Caco-2 (cell line): ENCODE measurements at regions not wholly inside any gene's neighbourhood (a gene's known extent, or its start where the extent isn't known, plus 50 kb on each side); places are given as distances from the start of the nearest gene placed in this dataset.

Source experiments
- BruUV-seq: library from RNA; stranded (reverse); fragments of 400-500 nt; replicated peaks from 2 replicates; lab custom pipeline; 2021; lab: Mats Ljungman, UMichigan
- CTCF ChIA-PET: fragments of 300-600 bp; sonication (Branson Sonifier 250); formaldehyde crosslinking; loops from one replicate; lab custom pipeline; 2022; ENCODE audit warnings: antibody characterized with exemption; lab: Charles Lee
- POLR2A ChIA-PET: fragments of 300-600 bp; sonication (Branson Sonifier 250); formaldehyde crosslinking; loops from one replicate; lab custom pipeline; 2022; ENCODE audit warnings: antibody characterized with exemption; lab: Charles Lee
- DNase-seq, 2 experiments: peaks; one replicate each; pipeline versions ENCODE4 v3.0.0 to v3.0.0-alpha.2; 2020 to 2022
- H3K27me3 ChIP-seq: replicated peaks from 2 replicates; pipeline ENCODE4 v1.6.0; 2011; ENCODE audit warnings: low read length; ENCODE audit not compliant: control insufficient read depth, insufficient read depth
- H3K36me3 ChIP-seq: 2 replicates; pipeline ENCODE4 v1.5.1; 2011; ENCODE audit warnings: low read length; ENCODE audit not compliant: control insufficient read depth, insufficient read depth
- H3K4me1 ChIP-seq: fragments of 250-450 bp; sonication (Bioruptor Pico); 2 replicates; pipeline ENCODE4 v1.5.1; 2020; ENCODE audit warnings: mild to moderate bottlenecking
- H3K4me3 ChIP-seq: 2 replicates; pipeline ENCODE4 v1.5.1; 2011; ENCODE audit warnings: low read depth, mild to moderate bottlenecking, control low read depth, low read length
- H3K9me3 ChIP-seq: fragments of 250-450 bp; sonication (Bioruptor Pico); 2 replicates; pipeline ENCODE4 v1.5.1; 2020; ENCODE audit warnings: mild to moderate bottlenecking, moderate library complexity
- H3K27ac Mint-ChIP-seq: one replicate; pipeline ENCODE4 v1.8.0; 2022; ENCODE audit warnings: mixed read lengths; ENCODE audit not compliant: unreplicated experiment
- H3K27me3 Mint-ChIP-seq: one replicate; pipeline ENCODE4 v1.8.0; 2022; ENCODE audit warnings: mixed read lengths; ENCODE audit not compliant: insufficient read depth, unreplicated experiment
- H3K36me3 Mint-ChIP-seq: one replicate; pipeline ENCODE4 v1.8.0; 2022; ENCODE audit warnings: mild to moderate bottlenecking, mixed read lengths; ENCODE audit not compliant: insufficient read depth, unreplicated experiment
- H3K4me1 Mint-ChIP-seq: one replicate; pipeline ENCODE4 v1.8.0; 2022; ENCODE audit warnings: low read depth, mixed read lengths; ENCODE audit not compliant: unreplicated experiment
- H3K4me3 Mint-ChIP-seq: one replicate; pipeline ENCODE4 v1.8.0; 2022; ENCODE audit warnings: mild to moderate bottlenecking, moderate library complexity, mixed read lengths; ENCODE audit not compliant: unreplicated experiment
- H3K9me3 Mint-ChIP-seq: one replicate; pipeline ENCODE4 v1.8.0; 2022; ENCODE audit warnings: mixed read lengths; ENCODE audit not compliant: unreplicated experiment
- CTCF ChIP-seq, 2 experiments: fragments of 200-600 bp in 1 of 2; IDR thresholded peaks; 1 replicate in 1 of 2; 2 replicates in 1 of 2; pipeline versions ENCODE4 v1.5.1 to v1.8.0; 2011 to 2022; ENCODE audit warnings: antibody characterized with exemption in 1 of 2, control low read depth in 1 of 2, inconsistent platforms in 1 of 2, low read depth in 1 of 2, low read length in 1 of 2, mild to moderate bottlenecking in 1 of 2, moderate library complexity in 1 of 2; ENCODE audit not compliant: insufficient read depth in 1 of 2, severe bottlenecking in 1 of 2, unreplicated experiment in 1 of 2
- intact Hi-C: fragments of 100-400 bp; cut with micrococcal nuclease; formaldehyde crosslinking; loops from one replicate; pipeline ENCODE4 v1.10.0; 2022; ENCODE audit not compliant: unreplicated experiment

- POLR2A ChIA-PET = no interaction called here
- intact Hi-C loops = no loop called here
- Histone ChIP-seq H3K36me3 (no peaks in the 10 kb centered on the region), H3K4me3 (no peak overlapping the region), H3K4me1 (no peaks in the 10 kb centered on the region), H3K27me3 (no peaks in the 10 kb centered on the region), H3K9me3 (0 out of 2 replicates have a peak, but pooled peaks cover 3% of the 10 kb centered on the region)
- no peak for TF ChIP-seq CTCF (IDR thresholded peaks at IDR 0.05; ENCODE audit: insufficient read depth in 1 of 2, low read depth in 1 of 2, low read length in 1 of 2, severe bottlenecking in 1 of 2, unreplicated experiment in 1 of 2)
- Mint-ChIP-seq H3K27ac (no peak overlapping the region), H3K4me3 (no peak overlapping the region), H3K9me3 (peaks cover 9% of the 10 kb centered on the region), H3K36me3 (no peaks in the 10 kb centered on the region), H3K27me3 (peaks cover 11% of the 10 kb centered on the region), H3K4me1 (no peaks in the 10 kb centered on the region)
- CTCF ChIA-PET = no interaction called here
- BruUV-seq = no TSS peak
- no peak for DNase-seq
These were observed 338.8 kb upstream of the KIRREL3 start for GRCh38 chr11:127339376-127339775.

GRCh38 chr11:127338380-127339259 is 338.1 kb upstream of the KIRREL3 start:
- peaks cover 11% of the 10 kb centered on the region for H3K27me3 Mint-ChIP-seq
- no peak for DNase-seq
- H3K9me3 ChIP-seq = 0 out of 2 replicates have a peak, but pooled peaks cover 7% of the 10 kb centered on the region
- BruUV-seq = no TSS peak
- H3K9me3 Mint-ChIP-seq = peaks cover 9% of the 10 kb centered on the region
- no peak overlapping the region for H3K27ac Mint-ChIP-seq
- no peaks in the 10 kb centered on the region for H3K36me3 Mint-ChIP-seq
- ChIA-PET POLR2A (no interaction called here), CTCF (no interaction called here)
- H3K4me3 Mint-ChIP-seq = no peak overlapping the region
- no peaks in the 10 kb centered on the region for H3K27me3 ChIP-seq
- H3K4me3 ChIP-seq = no peak overlapping the region
- H3K4me1 ChIP-seq = no peaks in the 10 kb centered on the region
- H3K36me3 ChIP-seq = no peaks in the 10 kb centered on the region
- intact Hi-C loops = no loop called here
- H3K4me1 Mint-ChIP-seq = no peaks in the 10 kb centered on the region
- TF ChIP-seq CTCF (IDR thresholded peaks at IDR 0.05; ENCODE audit: insufficient read depth in 1 of 2, low read depth in 1 of 2, low read length in 1 of 2, severe bottlenecking in 1 of 2, unreplicated experiment in 1 of 2) = no peak

GRCh38 chr11:127334466-127334865 is 333.9 kb upstream of the KIRREL3 start:
- intact Hi-C loops = no loop called here
- Histone ChIP-seq H3K36me3 (no peaks in the 10 kb centered on the region), H3K9me3 (peaks cover 18% of the 10 kb centered on the region), H3K4me1 (no peaks in the 10 kb centered on the region), H3K27me3 (no peaks in the 10 kb centered on the region), H3K4me3 (no peak overlapping the region)
- CTCF ChIA-PET = no interaction called here
- DNase-seq = no peak
- H3K27ac Mint-ChIP-seq = no peak overlapping the region
- H3K27me3 Mint-ChIP-seq = peaks cover 11% of the 10 kb centered on the region
- peaks cover 35% of the 10 kb centered on the region for H3K9me3 Mint-ChIP-seq
- POLR2A ChIA-PET = no interaction called here
- no peak overlapping the region for H3K4me3 Mint-ChIP-seq
- no peak for TF ChIP-seq CTCF (IDR thresholded peaks at IDR 0.05; ENCODE audit: insufficient read depth in 1 of 2, low read depth in 1 of 2, low read length in 1 of 2, severe bottlenecking in 1 of 2, unreplicated experiment in 1 of 2)
- no peaks in the 10 kb centered on the region for H3K36me3 Mint-ChIP-seq
- H3K4me1 Mint-ChIP-seq = no peaks in the 10 kb centered on the region
- BruUV-seq = no TSS peak
